Natural killer cell (primary cell): ENCODE measurements at regions not wholly inside any gene's neighbourhood (a gene's known extent, or its start where the extent isn't known, plus 50 kb on each side); places are given as distances from the start of the nearest gene placed in this dataset.

Experiments used
- ATAC-seq, 3 donors: fragments of 150-1000 bp in 2 of 3; fragments of 200-7000 bp in 1 of 3; cut with Tn5 transposase; 1 replicate in 1 of 3; 2 replicates in 2 of 3; pipeline ENCODE4 v1.10.0; 2021; ENCODE audit warnings: mild to moderate bottlenecking in 2 of 3, moderate library complexity in 2 of 3
- DNase-seq, 2 donors: peaks; one replicate each; pipeline versions ENCODE4 v3.0.0 to v3.0.0-alpha.2; 2013 to 2021; ENCODE audit warnings: mixed read lengths in 1 of 2
- H3K27ac ChIP-seq: one replicate; pipeline ENCODE4 v1.5.1; 2013; ENCODE audit warnings: mild to moderate bottlenecking, low read length
- H3K27me3 ChIP-seq: one replicate; pipeline ENCODE4 v1.6.1; 2013; ENCODE audit warnings: low read length; ENCODE audit not compliant: control insufficient read depth, insufficient read depth
- H3K36me3 ChIP-seq: one replicate; pipeline ENCODE4 v1.6.1; 2013; ENCODE audit warnings: low read length; ENCODE audit not compliant: control insufficient read depth, insufficient read depth
- H3K4me1 ChIP-seq: one replicate; pipeline ENCODE4 v1.6.1; 2013; ENCODE audit warnings: low read length; ENCODE audit not compliant: control insufficient read depth, insufficient read depth
- H3K4me3 ChIP-seq: one replicate; pipeline ENCODE4 v1.5.1; 2013; ENCODE audit warnings: low read length
- H3K9me3 ChIP-seq: one replicate; pipeline ENCODE4 v1.6.1; 2013; ENCODE audit warnings: low read length; ENCODE audit not compliant: control insufficient read depth, insufficient read depth
- H3K27ac Mint-ChIP-seq, 2 donors: one replicate each; pipeline ENCODE4 v1.8.0; 2022; ENCODE audit warnings: mild to moderate bottlenecking in 2 of 2, mixed read lengths in 2 of 2, moderate library complexity in 1 of 2
- H3K27me3 Mint-ChIP-seq, 2 donors: one replicate each; pipeline ENCODE4 v1.8.0; 2022; ENCODE audit warnings: low read depth in 2 of 2, mixed read lengths in 2 of 2
- H3K36me3 Mint-ChIP-seq: one replicate; pipeline ENCODE4 v1.8.0; 2022; ENCODE audit warnings: mixed read lengths
- H3K4me1 Mint-ChIP-seq, 2 donors: one replicate each; pipeline ENCODE4 v1.8.0; 2022; ENCODE audit warnings: mixed read lengths in 2 of 2
- H3K4me3 Mint-ChIP-seq: one replicate; pipeline ENCODE4 v1.8.0; 2022; ENCODE audit warnings: mild to moderate bottlenecking, moderate library complexity, mixed read lengths
- H3K9me3 Mint-ChIP-seq, 2 donors: one replicate each; pipeline ENCODE4 v1.8.0; 2022; ENCODE audit warnings: mixed read lengths in 2 of 2
- WGBS: methylation state at CpG from one replicate; pipeline ENCODE4 v1.1.7; 2013; ENCODE audit warnings: missing lambda C conversion rate; ENCODE audit not compliant: insufficient coverage; 5-methylcytosine and 5-hydroxymethylcytosine counted together
- intact Hi-C: fragments of 100-400 bp; cut with micrococcal nuclease; formaldehyde crosslinking; loops from one replicate; pipeline ENCODE4 v1.14.2; 2022
- TF ChIP-seq, protein P1 (sequence below): fragments of 200-600 bp; IDR thresholded peaks from one replicate; pipeline ENCODE4 v1.8.0; 2022; ENCODE audit warnings: antibody characterized with exemption

DNA sequence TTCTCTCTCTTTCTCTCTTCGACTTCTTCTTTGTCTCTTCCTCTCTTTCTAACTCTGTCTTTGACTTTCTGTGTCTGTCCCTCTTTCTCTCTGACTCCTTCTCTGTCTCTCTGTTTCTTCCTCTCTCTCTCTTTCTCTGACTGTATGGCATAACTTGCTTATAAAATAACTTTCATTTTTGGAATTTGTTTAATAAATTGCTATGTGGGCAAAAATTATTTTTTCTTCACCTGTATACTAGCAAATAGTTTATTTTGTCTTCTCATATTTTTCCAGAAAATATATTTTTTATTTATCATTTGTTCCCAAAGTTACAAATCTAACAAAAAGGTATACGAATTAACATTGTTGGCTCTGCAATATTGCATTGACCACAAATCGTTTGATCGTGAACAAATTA lies 305.7 kb upstream of the FAM98A start:
- H3K36me3 Mint-ChIP-seq = no peaks in the 10 kb centered on the region

DNA sequence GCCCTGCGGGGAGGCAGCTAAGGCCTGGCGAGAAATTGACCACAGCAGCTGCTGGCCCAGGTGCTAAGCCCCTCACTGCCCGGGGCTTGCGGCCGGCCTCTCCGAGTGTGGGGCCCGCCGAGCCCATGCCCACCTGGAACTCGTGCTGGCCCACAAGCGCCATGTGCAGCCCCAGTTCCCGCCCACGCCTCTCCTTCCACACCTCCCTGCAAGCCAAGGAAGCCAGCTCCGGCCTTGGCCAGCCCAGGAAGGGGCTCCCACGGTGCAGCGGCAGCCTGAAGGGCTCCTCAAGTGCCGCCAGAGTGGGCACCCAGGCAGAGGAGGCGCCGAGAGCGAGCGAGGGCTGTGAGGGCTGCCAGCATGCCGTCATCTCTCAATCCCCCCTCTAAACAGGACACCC lies 304.6 kb upstream of the FAM98A start:
- Histone ChIP-seq H3K27ac (no peak overlapping the region), H3K4me1 (no peaks in the 10 kb centered on the region), H3K4me3 (no peak overlapping the region), H3K36me3 (no peaks in the 10 kb centered on the region), H3K27me3 (no peaks in the 10 kb centered on the region), H3K9me3 (peaks cover 4% of the 10 kb centered on the region)
- no peak for ATAC-seq
- Mint-ChIP-seq H3K4me3 (no peak overlapping the region), H3K4me1 (no peaks in the 10 kb centered on the region), H3K27ac (no peak overlapping the region), H3K27me3 (no peaks in the 10 kb centered on the region), H3K9me3 (peaks cover 10 to 18% of the 10 kb centered on the region in 2 donors), H3K36me3 (no peaks in the 10 kb centered on the region)
- WGBS = 91% methylated on average over 20 of the region's 21 CpGs
- no peak for DNase-seq
- TF ChIP-seq, protein P1, sequence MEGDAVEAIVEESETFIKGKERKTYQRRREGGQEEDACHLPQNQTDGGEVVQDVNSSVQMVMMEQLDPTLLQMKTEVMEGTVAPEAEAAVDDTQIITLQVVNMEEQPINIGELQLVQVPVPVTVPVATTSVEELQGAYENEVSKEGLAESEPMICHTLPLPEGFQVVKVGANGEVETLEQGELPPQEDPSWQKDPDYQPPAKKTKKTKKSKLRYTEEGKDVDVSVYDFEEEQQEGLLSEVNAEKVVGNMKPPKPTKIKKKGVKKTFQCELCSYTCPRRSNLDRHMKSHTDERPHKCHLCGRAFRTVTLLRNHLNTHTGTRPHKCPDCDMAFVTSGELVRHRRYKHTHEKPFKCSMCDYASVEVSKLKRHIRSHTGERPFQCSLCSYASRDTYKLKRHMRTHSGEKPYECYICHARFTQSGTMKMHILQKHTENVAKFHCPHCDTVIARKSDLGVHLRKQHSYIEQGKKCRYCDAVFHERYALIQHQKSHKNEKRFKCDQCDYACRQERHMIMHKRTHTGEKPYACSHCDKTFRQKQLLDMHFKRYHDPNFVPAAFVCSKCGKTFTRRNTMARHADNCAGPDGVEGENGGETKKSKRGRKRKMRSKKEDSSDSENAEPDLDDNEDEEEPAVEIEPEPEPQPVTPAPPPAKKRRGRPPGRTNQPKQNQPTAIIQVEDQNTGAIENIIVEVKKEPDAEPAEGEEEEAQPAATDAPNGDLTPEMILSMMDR = no peak
- intact Hi-C loops = no loop called here

More for the DNA sequence above, 305.7 kb upstream of the FAM98A start:
- Mint-ChIP-seq H3K4me1 (no peaks in the 10 kb centered on the region), H3K9me3 (peaks cover 13 to 26% of the 10 kb centered on the region in 2 donors), H3K27me3 (no peaks in the 10 kb centered on the region), H3K4me3 (no peak overlapping the region), H3K27ac (no peak overlapping the region)
- H3K27ac ChIP-seq = no peak overlapping the region
- H3K4me3 ChIP-seq = no peak overlapping the region
- H3K27me3 ChIP-seq = no peaks in the 10 kb centered on the region
- DNase-seq (no peak), ATAC-seq (no peak)
- no peaks in the 10 kb centered on the region for H3K36me3 ChIP-seq
- H3K4me1 ChIP-seq = no peaks in the 10 kb centered on the region
- TF ChIP-seq, protein P1 = no peak
- intact Hi-C loops = no loop called here
- H3K9me3 ChIP-seq = peaks cover 4% of the 10 kb centered on the region
- 96% methylated on average over 4 of the region's 4 CpGs for WGBS

- intact Hi-C loops = no loop called here
- H3K4me3 ChIP-seq = no peak overlapping the region
- WGBS = 98% methylated on average over 10 of the region's 10 CpGs
- no peak for ATAC-seq
- no peak overlapping the region for H3K27ac ChIP-seq
- Mint-ChIP-seq H3K27ac (no peak overlapping the region), H3K4me1 (no peaks in the 10 kb centered on the region), H3K4me3 (no peak overlapping the region), H3K27me3 (no peaks in the 10 kb centered on the region), H3K9me3 (peaks cover 11 to 18% of the 10 kb centered on the region in 2 donors), H3K36me3 (no peaks in the 10 kb centered on the region)
- H3K36me3 ChIP-seq = no peaks in the 10 kb centered on the region
- TF ChIP-seq, protein P1 = no peak
- H3K4me1 ChIP-seq = no peaks in the 10 kb centered on the region
- peaks cover 4% of the 10 kb centered on the region for H3K9me3 ChIP-seq
- H3K27me3 ChIP-seq = no peaks in the 10 kb centered on the region
- DNase-seq = no peak
Measured at GRCh38 chr2:33903215-33903614, 304.1 kb upstream of the FAM98A start.

GRCh38 chr2:33900610-33901009 lies 301.5 kb upstream of the FAM98A start:
- 80% methylated on average over 1 of the region's 2 CpGs for WGBS
- Mint-ChIP-seq H3K9me3 (peaks cover 12 to 21% of the 10 kb centered on the region in 2 donors), H3K4me1 (no peaks in the 10 kb centered on the region), H3K36me3 (no peaks in the 10 kb centered on the region), H3K27ac (no peak overlapping the region), H3K4me3 (no peak overlapping the region), H3K27me3 (no peaks in the 10 kb centered on the region)
- no peaks in the 10 kb centered on the region for H3K4me1 ChIP-seq
- intact Hi-C loops = no loop called here
- H3K9me3 ChIP-seq = peaks cover 4% of the 10 kb centered on the region
- H3K36me3 ChIP-seq = no peaks in the 10 kb centered on the region
- DNase-seq = no peak
- no peak overlapping the region for H3K27ac ChIP-seq
- no peak overlapping the region for H3K4me3 ChIP-seq
- H3K27me3 ChIP-seq = no peaks in the 10 kb centered on the region
- ATAC-seq = no peak
- TF ChIP-seq, protein P1 = no peak
